Urothelium cell line (cell line): ENCODE measurements at regions not wholly inside any gene's neighbourhood (a gene's known extent, or its start where the extent isn't known, plus 50 kb on each side); places are given as distances from the start of the nearest gene placed in this dataset.
"Not testable (repeated sequence)": the region's sequence is repeated elsewhere in the genome, so short reads cannot be mapped to it uniquely, and the experiment has no call there.

Source experiments
- DNase-seq: peaks from one replicate; pipeline ENCODE4 v3.0.0; 2011; ENCODE audit warnings: low spot score, mixed read lengths
- FAIRE-seq: peaks from 2 replicates; lab custom pipeline; 2011; peaks lifted over from hg19 to GRCh38; lab: Jason Lieb, UNC

- DNase-seq = no peak
- FAIRE-seq = no peak
These were observed 158.8 kb downstream of the DDX1 start for GRCh38 chr2:15750433-15750814.

DNA sequence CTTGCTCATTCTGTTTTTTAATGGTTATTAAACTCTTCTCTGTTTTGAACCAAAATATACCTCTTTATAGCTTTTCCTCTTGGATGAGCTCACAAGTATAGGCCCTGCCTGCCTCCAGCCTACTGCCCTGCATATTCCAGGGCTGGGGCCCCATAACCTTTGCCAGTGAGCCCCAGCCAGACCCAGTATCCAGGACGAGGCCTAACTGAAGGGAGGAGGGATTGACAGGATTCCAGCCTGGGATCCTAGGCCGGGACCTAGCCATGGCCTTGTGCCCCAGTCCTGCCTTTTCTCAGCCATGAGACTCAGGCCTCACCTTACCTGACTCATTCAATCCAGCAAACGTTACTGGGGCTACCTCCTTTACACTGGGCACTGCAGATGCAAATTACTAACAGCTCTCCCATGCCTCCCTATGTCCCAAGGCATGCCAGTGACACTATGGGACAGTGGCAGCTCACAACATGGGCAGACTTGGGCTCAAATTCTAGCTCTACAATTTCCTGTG is 159.2 kb downstream of the DDX1 start:
- FAIRE-seq (no peak), DNase-seq (no peak)

DNA sequence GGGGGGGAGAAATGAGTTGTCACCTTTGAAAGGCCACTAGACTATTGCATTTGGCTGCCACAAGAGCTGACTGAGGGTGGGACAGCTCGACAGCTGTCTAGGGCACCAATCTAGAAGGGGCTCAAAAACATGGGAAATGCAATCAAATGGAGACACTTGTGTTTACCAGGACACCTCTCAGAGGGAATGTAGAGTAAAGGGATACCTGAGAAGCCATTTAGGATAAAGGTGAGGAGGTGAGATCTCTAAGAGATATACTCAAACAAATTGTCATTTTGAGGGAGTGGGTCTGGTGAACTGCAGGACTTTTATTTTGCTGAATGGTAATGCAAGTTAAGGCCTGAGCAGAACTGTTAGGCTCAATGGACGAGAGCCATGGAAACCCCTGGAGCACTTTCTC is 159.8 kb downstream of the DDX1 start:
- DNase-seq = no peak
- FAIRE-seq = no peak

- FAIRE-seq (no peak), DNase-seq (no peak)
These were observed 161.0 kb downstream of the DDX1 start for GRCh38 chr2:15752552-15753232.

DNA sequence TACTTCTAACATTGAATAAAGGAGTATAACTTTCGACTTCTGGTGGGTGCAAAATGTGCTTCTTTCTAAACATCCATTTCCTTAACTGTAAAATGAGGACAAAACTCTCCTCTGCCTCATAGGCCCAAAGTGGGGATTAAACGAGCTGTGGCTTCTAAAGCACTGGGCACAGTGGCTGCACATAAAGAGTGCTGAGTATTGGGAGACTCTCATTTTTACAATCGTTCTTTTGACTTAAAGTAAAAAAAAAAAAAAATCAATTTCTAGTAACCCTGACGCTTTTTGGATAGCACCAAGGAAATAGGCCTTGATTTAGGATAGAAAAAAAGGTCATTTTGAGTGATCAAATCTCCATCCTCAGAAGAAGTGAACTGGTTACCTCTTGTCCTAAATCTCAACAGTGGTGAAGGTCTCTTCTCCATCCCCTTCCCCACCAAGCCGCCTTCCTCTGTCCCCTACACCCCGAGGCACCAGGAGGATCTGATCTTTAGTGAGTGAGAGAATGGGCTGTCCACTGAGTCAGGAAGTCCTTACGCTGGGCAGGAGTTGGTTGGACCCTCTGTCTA is 161.6 kb downstream of the DDX1 start:
- no peak for FAIRE-seq
- DNase-seq = no peak

- FAIRE-seq (no peak), DNase-seq (no peak)
These were observed 162.4 kb downstream of the DDX1 start for GRCh38 chr2:15753811-15754702.

- no peak for FAIRE-seq
- no peak for DNase-seq
These were observed 163.0 kb downstream of the DDX1 start for GRCh38 chr2:15754703-15755099.

- DNase-seq = no peak
- FAIRE-seq = no peak
These were observed 163.9 kb downstream of the DDX1 start for GRCh38 chr2:15755528-15755927.

DNA sequence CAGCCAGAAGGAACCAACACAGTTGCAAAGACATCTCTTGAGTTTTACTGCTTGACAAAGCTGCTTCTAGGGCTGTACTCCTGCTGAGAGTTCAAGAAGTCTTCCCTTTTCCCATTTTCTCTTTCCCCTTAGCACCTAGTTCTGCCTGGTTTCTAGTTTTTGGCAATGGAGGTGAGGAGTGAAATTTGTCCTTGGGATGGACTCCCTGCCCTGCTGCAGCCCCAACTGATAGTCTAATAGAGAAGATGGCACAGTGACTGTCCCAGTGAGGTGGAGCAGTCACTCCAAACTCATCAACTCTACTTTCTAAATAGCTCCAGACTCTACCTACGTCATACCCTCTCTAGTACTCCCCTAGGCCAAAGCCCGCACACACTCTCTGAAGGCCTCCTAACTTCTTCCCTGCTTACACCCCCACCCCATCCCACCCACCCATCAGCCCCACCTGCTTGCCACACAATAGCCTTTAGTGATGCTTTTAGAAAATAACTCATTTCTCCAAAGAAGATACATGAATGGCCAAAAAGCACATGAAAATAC is 164.4 kb downstream of the DDX1 start:
- DNase-seq (no peak), FAIRE-seq (no peak)

- DNase-seq = no peak
- no peak for FAIRE-seq
These were observed 165.5 kb downstream of the DDX1 start for GRCh38 chr2:15756882-15757819.

GRCh38 chr2:15757820-15758586 is 166.3 kb downstream of the DDX1 start:
- DNase-seq (no peak), FAIRE-seq (no peak)

GRCh38 chr2:15758848-15759247 is 167.2 kb downstream of the DDX1 start:
- FAIRE-seq (no peak), DNase-seq (no peak)

DNA sequence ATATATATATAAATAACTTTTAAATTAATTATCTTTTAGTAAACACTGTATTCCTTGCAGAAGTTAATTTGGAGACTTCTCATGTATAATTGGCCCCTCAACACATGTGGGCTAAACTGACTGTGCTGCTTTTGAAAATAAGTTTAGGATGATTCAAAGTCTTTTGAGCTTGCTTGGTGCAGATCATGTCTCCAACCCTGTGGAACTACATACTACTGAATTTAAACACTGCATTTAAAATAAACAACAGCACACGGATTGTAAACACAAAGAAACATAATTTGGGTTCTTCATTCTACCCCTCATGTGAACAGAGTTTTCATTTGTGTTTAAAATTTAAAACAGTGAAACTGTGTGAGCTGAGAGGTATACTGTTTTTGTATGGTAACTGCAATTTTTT is 167.7 kb downstream of the DDX1 start:
- no peak for DNase-seq
- FAIRE-seq = no peak

GRCh38 chr2:15759791-15760190 is 168.1 kb downstream of the DDX1 start:
- FAIRE-seq, DNase-seq: not testable (repeated sequence)

- no peak for DNase-seq
- FAIRE-seq = no peak
These were observed 168.7 kb downstream of the DDX1 start for GRCh38 chr2:15760232-15760910.

- DNase-seq (no peak), FAIRE-seq (no peak)
These were observed 169.4 kb downstream of the DDX1 start for GRCh38 chr2:15761056-15761455.

- DNase-seq (no peak), FAIRE-seq (no peak)
These were observed 170.2 kb downstream of the DDX1 start for GRCh38 chr2:15761910-15762309.

GRCh38 chr2:15762449-15762848 is 170.8 kb downstream of the DDX1 start:
- DNase-seq = no peak
- FAIRE-seq = no peak
